Activated CD4-positive, alpha-beta T cell treated with anti-CD3 and anti-CD28 coated beads, Interleukin-2, Interleukin-4, amounts not matched to agents 100 ng/mL and 50 ng/mL, durations not matched to agents 16 hours and 8 hours (primary cell): ENCODE measurements at regions not wholly inside any gene's neighbourhood (a gene's known extent, or its start where the extent isn't known, plus 50 kb on each side); places are given as distances from the start of the nearest gene placed in this dataset.

Experiments used
- DNase-seq: peaks from one replicate; pipeline ENCODE4 v3.0.0-alpha.2; 2020; ENCODE audit warnings: low spot score

DNA sequence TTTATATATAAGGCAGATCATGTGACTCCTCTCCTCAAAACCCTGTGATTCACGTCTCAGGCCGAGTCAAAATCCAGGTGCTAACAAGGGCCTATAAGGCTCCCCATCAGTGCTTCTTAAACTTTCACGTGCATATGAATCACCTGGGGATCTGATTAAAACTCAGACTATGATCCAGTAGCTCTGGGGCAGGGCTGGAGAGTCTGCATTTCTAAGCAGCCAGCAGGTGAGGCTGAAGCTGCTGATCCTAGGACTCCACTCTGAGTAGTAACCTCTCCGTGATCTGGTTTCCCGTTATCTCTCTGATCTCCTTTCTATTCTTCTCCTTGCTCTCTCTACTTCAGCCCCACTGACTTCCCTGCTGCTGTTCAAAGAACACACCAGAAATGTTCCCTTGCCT, 252.4 kb upstream of the RPS6KA3 start:
- no peak for DNase-seq

DNA sequence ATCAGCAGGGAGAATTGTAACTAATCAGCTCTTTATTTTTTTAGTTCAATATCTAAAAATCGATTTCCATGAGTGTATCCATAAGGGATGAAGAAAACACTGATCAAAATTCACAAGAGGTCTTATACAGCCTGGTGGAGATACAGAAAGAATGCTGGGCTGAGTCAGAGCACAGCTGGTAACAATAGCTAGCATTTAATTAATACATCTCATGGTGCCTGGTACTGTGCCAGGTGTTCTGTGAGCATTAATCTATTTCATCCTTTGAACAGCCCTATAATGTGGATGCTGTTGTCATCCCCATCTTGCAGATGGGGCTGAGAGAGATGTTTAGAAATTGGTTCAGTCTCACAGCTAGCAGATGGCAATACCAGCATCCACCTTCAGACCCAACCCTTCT, 250.9 kb upstream of the RPS6KA3 start:
- no peak for DNase-seq

DNA sequence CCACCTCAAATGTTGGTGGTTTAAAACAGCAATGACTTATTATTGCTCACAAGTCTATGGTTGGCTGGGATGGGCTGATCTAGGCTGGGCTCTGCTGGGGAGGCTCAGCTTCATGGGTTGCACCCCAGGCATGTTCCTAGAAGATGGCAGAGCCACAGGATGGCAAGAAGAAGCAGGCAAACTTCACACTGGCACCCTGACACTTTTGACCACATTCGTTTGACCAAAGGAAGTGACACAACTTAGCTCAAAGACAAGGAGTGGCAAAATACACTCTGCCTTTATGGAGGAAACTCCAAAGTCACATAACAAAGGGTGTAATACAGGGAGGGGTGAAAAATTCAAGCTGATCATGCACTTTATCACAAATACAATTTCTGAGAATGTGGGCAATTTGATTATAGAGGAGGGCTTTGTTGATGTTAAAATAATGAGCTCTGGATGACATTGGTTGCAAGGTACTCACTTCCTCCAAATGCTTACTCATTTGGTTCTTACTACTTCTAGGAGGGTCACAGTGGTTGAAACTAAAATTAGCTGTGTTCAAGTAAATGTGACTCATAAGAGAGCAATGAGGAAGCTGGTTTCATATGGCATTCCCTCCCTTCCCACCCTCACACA, 249.2 kb upstream of the RPS6KA3 start:
- DNase-seq: peak; percentile 80

DNA sequence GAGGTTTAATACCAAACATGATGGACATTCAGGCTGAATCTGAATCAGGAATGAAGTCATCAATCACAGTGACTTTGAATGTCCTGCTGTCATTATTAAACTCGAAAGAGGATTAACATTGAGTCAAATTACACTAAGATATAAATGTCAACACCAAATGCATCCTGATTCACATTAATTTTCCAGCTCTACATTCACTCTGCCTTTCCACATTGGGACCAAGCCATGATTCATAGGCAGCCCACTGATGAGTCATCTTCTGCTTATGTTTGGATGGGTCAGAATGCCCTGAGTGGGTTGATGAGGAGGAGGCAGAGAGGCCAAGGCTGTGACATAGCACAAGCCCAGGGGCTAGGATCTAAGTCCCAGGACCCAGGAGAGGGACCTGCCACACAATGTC, 247.6 kb upstream of the RPS6KA3 start:
- DNase-seq: no peak

DNA sequence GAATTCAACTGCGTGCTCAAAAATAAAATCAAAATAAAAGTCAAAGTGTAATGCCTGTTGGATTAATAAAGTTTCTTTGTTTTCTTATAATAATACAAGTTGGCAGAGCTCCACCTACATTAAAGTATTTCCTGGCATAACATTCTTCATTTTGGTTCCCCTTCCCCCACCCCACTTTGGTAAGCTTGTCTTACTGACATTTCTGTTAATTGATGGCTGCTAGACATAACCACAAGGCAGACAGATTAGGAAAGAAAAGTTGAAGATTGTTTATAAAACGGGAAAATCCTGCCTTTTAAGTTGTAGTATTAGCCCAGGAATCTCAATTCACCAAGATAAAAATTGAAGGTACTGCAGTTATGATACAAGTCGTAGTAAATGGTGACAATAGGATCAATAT, 246.5 kb upstream of the RPS6KA3 start:
- no peak for DNase-seq

DNA sequence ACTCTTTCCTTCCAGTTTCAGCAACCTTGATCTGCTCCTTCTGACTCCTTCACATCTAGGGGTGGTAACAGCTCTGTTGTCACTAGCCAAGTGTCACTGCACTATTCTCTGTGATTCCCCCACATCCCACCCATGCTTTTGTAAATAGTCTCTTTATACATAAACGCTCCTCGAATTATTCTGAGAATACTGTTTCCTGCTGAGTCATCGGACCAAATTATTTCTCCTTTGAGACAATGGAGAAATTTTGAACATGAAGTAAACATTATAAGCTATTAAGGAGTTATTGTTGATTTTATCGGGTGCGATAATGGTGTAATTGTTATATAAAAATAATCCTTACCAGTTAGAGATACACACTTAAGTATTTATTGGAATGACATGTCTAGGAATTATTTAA, 245.1 kb upstream of the RPS6KA3 start:
- no peak for DNase-seq

DNA sequence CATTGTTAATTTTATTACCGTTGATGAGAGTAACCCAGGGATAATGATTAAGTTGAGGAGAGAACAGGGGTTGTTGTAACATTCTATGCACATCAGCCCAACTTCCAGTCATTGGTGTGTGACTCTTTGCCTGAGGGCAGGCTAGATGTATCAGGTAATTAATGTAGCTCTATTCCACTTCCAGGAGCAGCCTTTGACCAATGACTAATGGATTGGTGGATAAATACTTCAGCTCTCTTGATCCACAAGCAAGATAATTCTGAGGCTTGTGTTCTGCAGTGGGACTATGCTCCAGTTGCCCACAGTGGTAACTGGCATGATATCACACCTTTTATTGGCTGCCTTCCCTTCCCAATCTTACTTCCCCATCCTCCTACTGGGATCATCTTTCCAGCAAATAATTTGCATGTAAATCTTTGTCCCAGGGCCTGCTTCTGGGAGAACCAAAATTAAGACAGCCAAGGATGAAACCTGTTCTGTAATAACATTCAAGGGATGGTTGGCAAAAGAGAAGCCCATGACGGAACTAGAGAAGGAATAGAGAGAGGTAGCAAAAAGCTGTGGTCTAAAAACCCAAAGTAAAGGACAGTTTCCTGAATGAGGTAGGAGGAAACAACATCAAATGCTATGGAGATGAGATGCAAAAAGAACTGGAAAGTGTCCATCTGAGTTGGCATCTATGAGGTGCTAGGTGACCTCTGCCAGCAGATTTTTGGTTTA, 241.4 kb upstream of the RPS6KA3 start:
- DNase-seq: no peak

DNA sequence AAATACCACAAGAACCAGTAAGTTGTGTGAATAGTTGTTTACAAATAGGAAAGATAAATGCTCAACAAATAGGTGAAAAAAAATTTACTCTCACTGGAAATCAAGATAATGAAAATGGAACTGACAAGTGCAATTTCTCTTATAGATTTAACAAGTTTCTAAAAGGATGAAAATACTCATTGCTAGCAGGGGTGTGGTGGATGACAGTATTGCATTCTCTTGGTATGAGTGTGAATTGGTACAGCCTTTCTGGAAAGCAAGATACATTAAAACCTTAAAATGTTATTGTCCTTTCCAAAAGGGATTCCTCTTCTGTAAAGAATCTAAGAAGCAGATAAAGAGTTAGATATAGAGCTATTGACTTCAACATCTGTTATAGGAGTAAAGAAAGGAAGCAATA, 240.0 kb upstream of the RPS6KA3 start:
- peak; percentile 35 for DNase-seq

DNA sequence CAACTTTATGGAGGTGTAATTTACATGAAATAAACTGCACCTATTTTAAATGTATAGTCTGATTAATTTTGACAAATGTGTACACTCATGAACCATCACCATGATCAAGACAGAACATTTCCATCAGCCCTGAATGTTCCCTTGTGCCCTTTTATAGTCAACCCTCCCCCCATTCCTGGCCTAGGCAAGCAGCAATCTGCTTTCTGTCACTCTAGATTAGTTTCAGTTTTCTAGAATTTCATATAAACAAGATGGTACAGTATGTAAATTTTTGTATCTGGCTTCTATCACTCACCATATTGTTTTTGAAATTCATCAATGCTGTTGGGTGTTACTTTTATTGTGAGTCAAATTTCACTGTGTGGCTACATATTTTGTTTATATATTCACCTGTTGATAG, 234.2 kb upstream of the RPS6KA3 start:
- no peak for DNase-seq

DNA sequence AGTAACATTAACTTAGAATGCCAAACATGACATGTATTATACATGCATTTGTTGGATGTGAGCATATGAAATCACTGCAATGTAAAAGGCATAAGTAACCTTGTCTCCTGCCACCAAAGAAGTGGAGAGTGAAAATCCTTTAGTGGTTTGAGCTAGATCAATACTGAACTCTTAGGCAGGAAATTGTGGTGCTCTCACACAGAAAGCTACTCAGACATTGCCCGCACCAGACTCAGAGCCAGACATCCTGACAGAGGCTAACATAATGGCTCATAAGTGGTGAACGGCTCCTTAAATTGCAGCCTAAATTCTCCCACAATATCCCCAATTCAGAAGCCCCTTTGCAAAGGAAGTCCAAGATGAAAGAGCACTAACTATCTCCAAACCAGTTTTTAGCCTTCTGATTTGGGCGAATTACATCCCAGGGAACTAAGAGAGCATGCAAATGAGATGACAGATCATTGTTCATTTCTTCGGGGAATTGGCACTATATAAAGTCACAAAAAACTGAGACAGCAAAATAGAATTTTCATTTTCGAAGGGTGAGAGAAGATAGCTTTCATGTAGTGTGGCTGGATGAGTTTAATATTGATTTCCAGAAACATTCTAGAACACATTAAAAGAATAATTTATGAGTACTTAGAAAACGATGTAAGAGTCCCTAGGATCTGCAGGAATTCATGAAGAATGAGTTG, 233.6 kb upstream of the RPS6KA3 start:
- DNase-seq: peak; percentile 54

DNA sequence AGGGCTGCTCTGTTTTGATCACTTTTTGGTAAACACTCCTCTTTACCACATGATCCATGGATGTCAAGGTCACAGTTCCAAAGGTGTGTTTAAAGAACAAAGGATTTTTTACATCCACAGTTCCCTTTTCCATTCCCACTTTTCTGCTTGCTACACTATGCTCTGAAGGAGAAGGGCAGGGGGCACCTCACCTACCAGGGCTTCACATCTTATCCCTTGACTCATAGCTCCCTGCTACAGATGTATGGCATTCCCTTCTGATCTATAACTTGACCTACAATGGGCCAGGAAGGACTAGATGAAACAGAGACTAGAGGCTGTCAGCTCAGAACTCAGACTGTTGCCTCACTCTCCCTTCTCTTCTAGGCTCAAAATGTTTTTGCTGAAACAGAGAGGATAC, 233.1 kb upstream of the RPS6KA3 start:
- DNase-seq: no peak

DNA sequence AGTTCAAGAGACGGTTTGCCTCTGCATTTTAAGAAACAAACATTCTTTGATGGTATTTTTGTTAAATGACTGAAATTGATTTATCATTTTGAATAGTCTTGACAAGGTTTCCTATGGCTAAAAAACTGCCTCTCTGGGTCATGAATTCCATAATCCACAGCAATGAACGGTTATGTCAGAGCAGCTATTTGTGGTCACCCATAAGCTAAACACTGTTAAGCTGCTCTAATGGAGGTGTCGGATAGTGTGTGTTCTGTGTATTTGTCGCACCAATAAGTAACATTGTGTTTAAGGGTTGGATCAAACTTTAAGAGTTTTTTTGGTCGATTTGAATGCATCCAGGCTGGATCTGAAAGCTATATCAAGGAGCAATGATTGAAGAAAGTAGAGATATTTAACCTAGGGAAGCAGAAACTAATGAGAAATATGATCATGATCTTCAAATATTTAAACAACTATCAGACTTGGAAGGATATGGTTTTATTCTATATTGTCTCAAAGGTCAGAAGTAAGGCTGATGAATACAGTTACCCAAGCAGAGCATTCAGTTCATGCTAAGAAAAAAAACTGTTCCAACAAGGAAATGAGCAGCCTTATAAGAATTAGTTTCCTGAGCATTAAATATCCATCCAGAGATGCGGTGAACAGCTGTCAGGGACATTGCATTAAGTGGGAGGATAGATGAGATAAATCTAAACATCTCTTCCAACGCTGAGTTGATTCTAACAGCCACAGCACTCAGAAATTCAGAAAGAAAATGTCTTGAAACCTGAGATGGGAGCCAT, 232.3 kb upstream of the RPS6KA3 start:
- DNase-seq: no peak

DNA sequence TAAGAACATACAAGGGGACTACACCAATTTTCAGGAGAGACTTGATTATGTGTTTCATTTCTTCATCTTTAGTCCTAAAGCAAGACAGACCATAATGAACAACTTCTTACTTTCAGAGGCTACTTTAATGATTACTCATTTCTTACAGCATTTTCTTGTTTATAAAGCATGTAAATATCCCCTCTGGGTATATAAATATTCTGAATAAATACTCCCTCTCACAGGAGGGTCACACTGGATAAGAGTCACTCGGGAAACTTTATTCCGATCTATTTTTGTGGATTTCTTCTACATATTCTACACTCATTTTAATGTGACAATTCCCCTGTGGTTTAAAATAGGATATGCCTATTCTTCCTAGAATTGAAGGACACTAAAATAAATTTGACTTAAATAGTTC, 228.9 kb upstream of the RPS6KA3 start:
- no peak for DNase-seq

DNA sequence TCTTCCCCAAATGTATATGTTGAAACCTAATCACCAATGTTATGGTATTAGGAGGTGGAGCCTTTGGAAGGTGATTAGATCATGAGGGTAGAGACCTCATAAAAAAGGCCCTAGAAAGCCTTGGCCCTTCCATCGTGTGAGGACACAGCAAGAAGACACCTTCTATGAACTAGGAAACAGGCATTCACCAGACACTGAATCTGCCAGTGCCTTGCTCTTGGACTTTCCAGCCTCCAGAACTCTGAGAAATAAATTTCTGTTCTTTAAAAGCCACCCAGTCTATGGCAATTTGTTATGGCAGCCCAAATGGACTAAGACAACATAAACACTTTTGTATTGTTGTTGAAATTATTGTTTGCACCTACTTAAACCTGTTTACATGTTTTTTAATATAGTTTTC, 221.8 kb upstream of the RPS6KA3 start:
- no peak for DNase-seq

DNA sequence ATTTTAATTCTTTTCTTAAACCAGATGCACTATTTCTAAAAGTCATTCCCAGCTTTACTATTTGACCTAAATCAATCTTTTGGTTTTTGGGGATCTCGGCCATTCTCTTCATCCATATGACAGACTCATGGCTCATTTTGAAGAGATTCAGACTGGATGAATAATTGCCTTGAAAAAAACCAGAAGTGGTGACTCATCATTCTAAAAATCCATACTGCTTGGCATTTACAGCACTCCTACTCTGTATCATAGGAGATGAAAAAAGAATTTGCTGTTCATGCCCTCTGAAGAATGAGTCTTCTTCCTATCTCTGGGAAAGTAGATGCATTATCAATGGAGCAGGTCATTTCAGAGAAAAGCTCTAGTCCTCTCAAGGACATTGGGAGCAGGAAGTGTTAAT, 220.5 kb upstream of the RPS6KA3 start:
- no peak for DNase-seq

DNA sequence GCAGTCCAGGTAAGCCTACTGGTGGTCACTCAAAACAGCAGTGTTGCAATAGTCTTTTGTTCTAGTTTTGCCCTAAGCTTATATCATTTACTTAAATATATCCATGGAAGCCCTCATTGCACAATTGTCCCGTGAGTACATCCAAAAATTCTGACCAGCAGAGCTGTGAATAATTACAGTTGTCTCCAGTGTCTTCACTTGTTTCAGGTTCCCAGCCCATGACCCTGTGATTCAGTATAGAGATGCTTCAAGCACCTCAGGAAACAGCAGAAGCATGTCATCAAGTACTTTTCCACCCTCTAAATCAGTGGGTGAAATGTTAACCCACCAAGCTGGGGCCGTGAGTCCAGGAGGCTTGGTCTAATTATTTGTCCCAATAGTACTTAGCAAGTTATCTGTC, 214.9 kb upstream of the RPS6KA3 start:
- DNase-seq: no peak

DNA sequence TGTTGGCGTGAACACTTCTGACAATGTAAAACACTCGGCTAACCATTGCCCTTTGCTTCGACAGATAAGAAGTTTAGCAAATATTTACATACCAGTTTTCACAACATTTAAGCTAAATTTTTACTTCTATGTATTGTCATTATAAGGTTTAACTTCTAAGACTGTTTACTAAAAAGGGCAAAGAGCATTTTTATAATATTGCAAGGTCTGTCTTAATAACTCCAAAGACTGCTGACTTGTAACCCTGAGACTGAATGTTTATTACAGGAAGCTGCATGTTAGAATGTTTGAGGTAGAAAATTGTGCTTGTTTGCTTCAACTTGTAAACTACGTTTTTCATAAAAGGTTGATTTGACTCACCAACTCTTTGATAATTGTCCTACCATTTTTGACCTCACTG, 213.2 kb upstream of the RPS6KA3 start:
- no peak for DNase-seq

DNA sequence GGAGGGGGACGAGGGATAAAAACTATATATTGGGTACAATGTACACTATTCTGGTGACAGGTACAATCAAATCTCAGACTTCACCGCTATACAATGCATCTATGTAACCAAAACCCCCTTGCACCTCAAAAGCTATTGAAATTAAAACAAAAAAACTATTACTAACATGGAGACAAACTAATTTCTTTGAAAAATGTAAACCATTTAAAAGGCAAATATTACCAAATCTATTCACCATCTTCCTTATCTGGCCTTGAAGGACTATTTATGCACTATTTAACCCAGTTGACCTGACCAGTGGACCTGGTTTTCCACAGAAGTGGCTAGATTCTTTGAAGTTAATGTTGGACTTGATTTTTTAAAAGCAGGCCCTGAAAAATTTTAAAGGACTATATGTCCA, 212.3 kb upstream of the RPS6KA3 start:
- no peak for DNase-seq

DNA sequence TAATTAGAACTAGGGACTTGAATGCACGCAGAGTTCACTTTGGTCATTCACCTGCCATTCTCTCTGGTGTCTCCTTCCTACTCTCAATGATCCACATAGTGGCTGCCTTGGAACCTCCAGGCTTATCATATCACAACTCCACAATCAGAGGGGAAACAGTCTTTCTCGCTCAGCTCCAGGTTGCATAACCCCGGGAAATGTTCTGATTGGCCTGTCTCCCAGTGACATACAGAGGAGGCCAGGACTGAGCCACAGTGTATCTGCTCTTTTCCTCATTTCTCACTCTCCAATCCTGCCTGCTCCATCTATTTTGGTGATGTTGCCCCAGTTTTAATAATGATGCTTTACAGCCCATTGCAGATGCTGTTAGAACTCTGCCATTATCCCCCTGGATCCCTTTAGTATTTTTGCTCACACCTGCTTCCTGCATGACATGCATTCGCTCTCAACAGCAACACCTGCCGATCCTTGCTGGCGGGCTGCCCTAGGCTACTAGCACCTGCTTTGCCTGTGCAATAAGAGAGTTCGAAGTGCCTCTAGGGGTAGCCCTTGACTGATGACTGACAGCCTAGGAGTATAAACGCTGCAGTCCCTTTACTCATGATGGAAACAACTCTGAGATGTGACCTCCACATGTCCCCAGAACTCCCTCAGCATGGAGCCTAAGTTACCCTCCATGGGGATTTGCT, 211.3 kb upstream of the RPS6KA3 start:
- DNase-seq: no peak

DNA sequence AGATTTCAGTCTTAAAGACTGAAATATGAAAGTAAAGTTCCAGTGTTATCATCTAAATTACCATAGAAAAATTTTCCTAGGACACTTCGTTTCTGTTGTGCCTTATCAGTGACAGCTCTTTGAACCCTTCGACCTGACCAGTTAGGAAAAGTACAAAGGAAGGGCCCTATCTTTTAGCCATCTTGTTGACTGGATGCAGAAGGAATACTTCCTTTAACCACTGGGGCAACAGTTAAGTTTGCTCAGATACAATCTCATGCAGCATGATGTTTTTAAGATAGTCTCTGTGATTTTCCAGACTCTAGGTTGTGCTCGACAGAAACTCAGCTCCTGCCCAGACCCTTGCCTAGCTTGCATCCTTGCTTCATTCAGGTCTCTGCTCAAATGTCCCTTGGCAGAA, 210.5 kb upstream of the RPS6KA3 start:
- DNase-seq: no peak

DNA sequence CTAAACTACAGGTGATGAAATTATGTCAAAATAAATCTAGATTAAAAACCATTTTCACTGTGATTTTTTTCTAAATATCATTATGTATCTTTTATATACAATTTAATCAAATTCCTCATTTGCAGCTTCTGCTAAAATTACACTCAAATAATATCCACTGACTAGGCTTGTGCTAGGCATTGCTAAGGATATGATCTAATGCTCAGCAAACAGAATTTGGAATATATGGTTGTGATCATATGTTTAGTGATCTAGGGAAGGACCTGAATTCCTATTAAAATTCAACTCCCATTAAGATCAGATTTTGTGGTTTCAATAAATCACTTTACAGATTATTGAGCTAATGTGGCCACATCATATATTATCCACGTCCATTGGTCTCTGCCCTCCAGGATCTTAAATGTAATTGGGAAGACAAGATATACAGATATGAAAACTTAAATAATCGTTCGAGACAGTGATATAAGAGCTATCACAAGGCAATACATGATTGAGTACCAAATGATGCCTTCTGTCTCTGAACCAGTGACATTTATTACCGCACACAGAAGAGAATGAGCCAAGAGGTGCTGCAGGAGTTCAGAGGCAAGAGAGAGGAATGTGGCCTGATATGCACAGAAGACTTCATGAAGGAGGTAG, 206.0 kb upstream of the RPS6KA3 start:
- no peak for DNase-seq

DNA sequence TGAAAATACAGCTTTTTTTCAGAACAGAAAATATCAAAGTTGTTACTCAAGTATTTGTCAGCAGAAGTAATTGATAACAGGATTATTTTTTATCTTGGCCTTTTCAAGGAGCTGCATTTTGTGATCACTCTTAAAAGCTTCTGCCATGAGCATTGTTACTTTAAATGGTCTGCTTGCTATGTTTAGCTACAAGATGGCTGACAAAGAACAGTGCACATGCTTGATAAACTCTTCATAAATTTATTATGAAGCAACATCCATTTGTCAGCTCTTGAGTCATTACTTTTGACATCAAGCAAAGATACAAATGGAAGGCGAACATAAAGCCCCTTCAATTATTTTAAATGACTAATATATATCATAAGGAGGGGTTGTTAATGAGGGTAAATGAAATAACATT, 205.4 kb upstream of the RPS6KA3 start:
- DNase-seq: no peak
